EL (cell line): ENCODE measurements at regions not wholly inside any gene's neighbourhood (a gene's known extent, or its start where the extent isn't known, plus 50 kb on each side); places are given as distances from the start of the nearest gene placed in this dataset.
"Not testable (repeated sequence)": the region's sequence is repeated elsewhere in the genome, so short reads cannot be mapped to it uniquely, and the experiment has no call there.

Source experiments
- DNase-seq: peaks from one replicate; pipeline ENCODE4 v3.0.0-alpha.2; 2016

DNA sequence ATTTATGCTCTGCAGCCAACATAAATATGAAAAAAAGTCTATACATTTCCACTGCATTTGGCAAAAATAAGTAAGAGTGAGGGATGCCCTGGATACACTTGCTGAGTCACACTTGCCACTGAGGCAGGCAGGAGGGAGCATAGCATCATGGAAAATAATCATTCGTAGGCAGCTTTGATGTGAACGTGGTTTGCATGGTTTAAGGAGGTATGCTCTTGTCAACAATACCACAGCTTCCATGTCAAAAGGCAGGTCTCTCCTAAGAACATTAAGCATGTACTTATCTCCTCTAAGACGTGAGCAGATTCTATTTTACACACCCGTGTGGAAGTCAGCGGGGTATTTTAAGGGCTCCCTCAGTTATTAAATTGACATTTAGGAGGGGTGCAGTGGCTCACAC, 89.2 kb upstream of the WDR11 start:
- no peak for DNase-seq

GRCh38 chr10:120765226-120765803, 85.8 kb upstream of the WDR11 start:
- no peak for DNase-seq

- DNase-seq = no peak
Measured at GRCh38 chr10:120768227-120768626, 82.9 kb upstream of the WDR11 start.

DNA sequence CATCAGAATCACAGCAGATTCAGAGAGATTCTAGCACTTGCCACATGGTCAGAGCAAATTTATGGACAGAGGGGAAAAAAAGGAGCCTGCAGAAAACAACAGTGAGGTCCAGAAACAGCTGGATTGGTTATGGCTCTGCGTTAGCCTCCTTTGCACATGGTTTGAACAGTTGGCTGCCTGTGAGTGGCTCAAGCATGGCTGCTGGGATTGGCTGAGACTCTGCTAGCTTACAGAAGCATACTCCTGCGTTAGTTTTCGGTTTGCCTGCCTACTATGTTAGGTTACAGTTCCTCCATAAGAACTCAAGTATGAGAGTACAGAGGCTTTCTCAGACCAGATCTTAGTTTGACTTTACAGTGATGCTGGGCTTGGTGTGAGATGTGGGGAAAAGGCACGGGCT, 80.7 kb upstream of the WDR11 start:
- no peak for DNase-seq

GRCh38 chr10:120776442-120776841, 74.7 kb upstream of the WDR11 start:
- no peak for DNase-seq

- no peak for DNase-seq
Measured at GRCh38 chr10:120782336-120782735, 68.8 kb upstream of the WDR11 start.

- DNase-seq = no peak
Measured at GRCh38 chr10:120783098-120783497, 68.1 kb upstream of the WDR11 start.

DNA sequence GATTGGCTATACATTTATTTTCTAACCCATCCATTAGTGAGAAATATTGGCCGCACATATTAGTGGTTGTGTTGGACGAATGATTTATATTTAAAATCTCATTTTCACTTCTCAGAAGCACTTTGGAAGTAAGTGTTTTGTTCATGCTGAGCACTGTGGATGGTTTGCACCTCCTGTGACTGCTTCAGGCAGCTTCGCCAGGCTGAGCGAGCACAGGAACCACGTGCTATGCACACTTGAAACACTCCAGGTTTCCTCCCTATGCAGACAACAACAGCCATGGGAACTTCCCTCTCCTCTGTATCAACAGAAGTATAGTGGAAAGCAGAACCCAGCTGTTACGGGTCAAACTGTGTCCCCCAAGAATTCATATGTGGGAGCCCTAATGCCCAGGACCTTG, 67.3 kb upstream of the WDR11 start:
- DNase-seq = no peak

DNA sequence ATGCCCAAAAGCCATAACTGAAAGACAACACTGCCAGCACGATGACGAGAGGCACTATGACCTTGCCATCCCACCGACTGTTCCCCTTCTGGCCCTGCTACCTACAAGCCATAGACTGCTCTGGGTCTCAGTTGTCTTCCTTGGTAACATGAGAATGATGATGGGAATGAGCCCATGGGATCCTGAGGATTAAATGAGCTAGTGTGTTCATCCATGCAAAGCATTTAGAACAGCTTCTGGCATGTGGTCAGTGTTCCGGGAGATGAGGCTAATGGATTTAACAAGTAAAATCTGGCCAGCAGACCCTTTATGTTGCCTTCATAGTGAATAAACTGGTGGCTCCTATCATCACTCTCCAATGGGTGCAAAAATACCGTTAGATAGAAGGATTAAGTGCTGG, 62.4 kb upstream of the WDR11 start:
- no peak for DNase-seq

DNA sequence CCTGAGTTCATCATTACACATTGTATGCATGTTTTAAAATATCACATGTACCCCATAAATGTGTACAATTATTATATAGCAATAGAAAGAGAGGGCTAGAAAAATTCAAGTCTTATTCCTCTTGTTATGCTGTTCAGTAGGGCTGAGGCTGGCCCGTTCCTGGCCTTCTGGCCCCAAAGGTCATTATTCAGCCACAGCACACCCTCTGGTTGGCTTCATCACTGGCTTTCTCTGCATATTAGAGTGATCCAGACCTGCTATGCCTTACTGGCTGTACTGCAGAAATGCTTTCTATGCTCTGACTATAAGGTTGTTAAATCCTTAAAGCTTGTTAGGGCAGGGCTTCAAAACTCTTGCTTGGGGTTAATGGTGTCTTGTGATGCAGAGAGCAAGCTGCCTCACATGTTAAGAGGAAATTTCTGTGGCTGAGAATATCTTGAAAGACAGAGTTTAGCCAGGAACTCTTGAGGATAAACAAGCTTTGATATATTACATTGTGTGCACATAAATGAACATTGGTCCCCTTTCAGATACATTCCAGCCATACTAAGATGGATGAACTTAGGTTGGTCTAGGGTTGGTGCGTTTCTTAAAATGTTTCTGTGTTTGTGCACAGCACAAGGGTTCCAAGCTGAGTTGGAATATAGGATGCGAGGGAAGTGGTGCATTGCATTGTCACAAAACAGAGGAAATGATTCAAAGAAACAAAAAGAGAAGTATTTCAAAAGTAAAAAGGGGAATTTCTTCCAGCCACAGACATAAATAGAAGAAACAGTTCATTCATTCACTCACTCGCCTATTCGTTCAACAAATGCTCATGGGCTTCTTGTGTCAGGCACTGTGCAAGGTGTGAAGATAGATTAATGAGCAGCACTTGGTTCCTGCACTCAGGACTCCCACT, 61.6 kb upstream of the WDR11 start:
- DNase-seq = no peak

DNA sequence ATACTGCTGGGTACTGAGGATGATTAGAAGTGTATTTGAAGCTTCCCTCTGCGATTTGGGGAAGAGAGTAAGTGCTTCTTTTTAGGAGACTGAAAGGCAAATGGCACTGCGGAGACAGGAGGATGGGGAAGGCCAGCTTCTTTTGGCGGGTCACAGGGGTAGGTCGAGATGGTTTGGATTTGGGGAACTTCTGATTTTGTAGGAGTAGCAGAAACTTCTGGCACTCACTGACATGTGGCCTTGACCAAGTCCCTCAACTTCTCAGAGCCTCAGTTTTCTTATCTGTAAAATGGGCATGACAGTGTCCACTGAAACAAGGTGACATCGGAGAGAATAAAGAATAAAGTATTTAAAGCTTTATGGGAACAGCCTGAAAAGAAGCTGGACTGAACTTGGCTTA, 59.8 kb upstream of the WDR11 start:
- DNase-seq = no peak

DNA sequence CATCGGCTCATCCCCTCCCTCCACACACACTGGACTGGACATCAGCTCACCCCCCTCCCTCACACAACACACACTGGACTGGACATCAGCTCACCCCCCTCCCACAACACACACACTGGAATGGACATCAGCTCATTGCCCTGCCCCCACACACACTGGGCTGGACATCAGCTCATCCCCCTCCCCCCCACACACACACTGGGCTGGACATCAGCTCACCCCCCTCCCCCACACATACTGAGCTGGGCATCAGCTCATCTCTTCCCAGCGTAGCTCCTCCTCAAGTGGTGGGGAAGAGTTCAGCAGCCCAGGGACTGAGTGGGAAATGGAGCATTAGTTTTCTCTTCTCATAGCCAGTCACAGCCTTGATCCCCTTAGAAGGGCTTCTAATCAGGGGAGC, 58.1 kb upstream of the WDR11 start:
- DNase-seq = no peak

DNA sequence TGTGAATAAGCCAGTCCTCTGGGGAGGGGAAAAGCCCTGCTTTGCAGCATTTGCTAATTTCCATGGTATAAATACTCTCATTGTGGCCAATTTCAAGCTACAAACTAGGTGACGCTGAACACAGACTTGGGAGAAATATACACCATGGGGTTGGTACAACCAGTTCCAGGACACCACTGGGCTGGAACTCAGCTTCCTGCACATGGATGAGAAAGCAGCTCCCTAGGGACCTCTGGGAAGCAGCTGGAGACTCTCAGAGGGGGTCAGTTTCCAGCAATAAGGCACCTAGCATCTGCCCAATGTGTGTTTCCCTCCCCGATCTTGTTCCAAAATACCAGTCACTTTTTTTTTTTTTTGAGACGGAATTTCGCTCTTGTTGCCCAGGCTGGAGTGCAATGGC, 56.8 kb upstream of the WDR11 start:
- DNase-seq = no peak

- DNase-seq = not testable (repeated sequence)
Measured at GRCh38 chr10:120798276-120798675, 52.9 kb upstream of the WDR11 start.

DNA sequence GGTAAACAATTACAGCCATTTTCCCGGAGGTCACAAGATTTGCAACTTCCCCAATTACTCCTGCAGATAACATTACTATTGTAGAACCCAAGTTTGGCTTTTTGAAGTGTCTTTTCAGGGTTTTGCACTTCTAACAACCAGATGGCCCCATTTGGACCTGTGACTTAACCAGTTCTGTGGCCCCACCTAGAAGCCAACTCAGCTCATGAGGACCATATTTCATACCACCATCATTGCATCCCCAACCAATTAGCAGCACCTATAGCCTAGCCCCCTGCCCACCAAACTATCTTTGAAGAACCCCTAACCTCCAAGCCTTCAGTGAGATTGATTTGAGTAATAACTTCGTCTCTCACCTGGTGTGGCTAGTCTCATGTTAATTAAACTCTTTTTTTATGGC, 51.3 kb upstream of the WDR11 start:
- DNase-seq = no peak

GRCh38 chr10:120800528-120801323, 50.4 kb upstream of the WDR11 start:
- DNase-seq = no peak
